Liver (tissue), 8 donors: ENCODE measurements at regions not wholly inside any gene's neighbourhood (a gene's known extent, or its start where the extent isn't known, plus 50 kb on each side); places are given as distances from the start of the nearest gene placed in this dataset.

Experiments used
- DNase-seq: peaks from one replicate; pipeline ENCODE4 v3.0.0-alpha.2; 2017; ENCODE audit warnings: low spot score
- H3K27ac ChIP-seq, 2 donors: one replicate each; pipeline ENCODE4 v1.7.0; 2013; ENCODE audit warnings: inconsistent platforms in 2 of 2, low read length in 2 of 2, control low read depth in 1 of 2, low read depth in 1 of 2, mild to moderate bottlenecking in 1 of 2
- H3K27me3 ChIP-seq, 4 donors: one replicate each; pipeline versions ENCODE4 v1.6.1 to v1.7.0; 2013; ENCODE audit warnings: low read length in 3 of 4, inconsistent platforms in 1 of 4, mild to moderate bottlenecking in 1 of 4, moderate library complexity in 1 of 4; ENCODE audit not compliant: control insufficient read depth in 4 of 4, insufficient read depth in 4 of 4
- H3K36me3 ChIP-seq, 4 donors: one replicate each; pipeline versions ENCODE4 v1.6.1 to v1.7.0; 2013; ENCODE audit warnings: low read length in 3 of 4, mild to moderate bottlenecking in 3 of 4, low read depth in 1 of 4, moderate library complexity in 1 of 4; ENCODE audit not compliant: control insufficient read depth in 4 of 4, insufficient read depth in 3 of 4
- H3K4me1 ChIP-seq, 4 donors: one replicate each; pipeline versions ENCODE4 v1.6.1 to v1.7.0; 2013; ENCODE audit warnings: low read length in 3 of 4, mild to moderate bottlenecking in 3 of 4, moderate library complexity in 1 of 4; ENCODE audit not compliant: control insufficient read depth in 4 of 4, insufficient read depth in 4 of 4
- H3K4me3 ChIP-seq, 3 donors: one replicate each; pipeline versions ENCODE4 v1.6.1 to v1.7.0; 2013; ENCODE audit warnings: low read length in 3 of 3, control low read depth in 1 of 3, low read depth in 1 of 3, mild to moderate bottlenecking in 1 of 3
- H3K9ac ChIP-seq, 2 donors: one replicate each; pipeline ENCODE4 v1.7.0; 2013; ENCODE audit warnings: low read length in 2 of 2, mild to moderate bottlenecking in 2 of 2, moderate library complexity in 2 of 2, control low read depth in 1 of 2, low read depth in 1 of 2
- H3K9me3 ChIP-seq, 4 donors: one replicate each; pipeline versions ENCODE4 v1.6.1 to v1.7.0; 2013; ENCODE audit warnings: low read length in 3 of 4; ENCODE audit not compliant: control insufficient read depth in 4 of 4
- FOXA1 ChIP-seq: IDR thresholded peaks from 2 replicates; pipeline ENCODE4 v1.6.1; 2016; ENCODE audit warnings: antibody characterized with exemption
- GABPA ChIP-seq, 2 donors: IDR thresholded peaks in 1 of 2; conservative IDR thresholded peaks in 1 of 2; 2 replicates each; pipeline ENCODE4 v1.6.1; 2016; ENCODE audit warnings: antibody characterized with exemption in 2 of 2, mild to moderate bottlenecking in 1 of 2, moderate library complexity in 1 of 2
- HNF4A ChIP-seq, 2 donors: conservative IDR thresholded peaks; 2 replicates each; pipeline ENCODE4 v1.6.1; 2016; ENCODE audit warnings: antibody characterized with exemption in 2 of 2, mild to moderate bottlenecking in 2 of 2
- HNF4G ChIP-seq: IDR thresholded peaks from 2 replicates; pipeline ENCODE4 v1.6.1; 2016; ENCODE audit warnings: antibody characterized with exemption
- JUND ChIP-seq, 2 donors: IDR thresholded peaks; 2 replicates each; pipeline ENCODE4 v1.6.1; 2016; ENCODE audit warnings: antibody characterized with exemption in 2 of 2
- NR2F2 ChIP-seq: IDR thresholded peaks from 2 replicates; pipeline ENCODE4 v1.6.1; 2016; ENCODE audit warnings: antibody characterized with exemption
- RXRA ChIP-seq, 2 donors: IDR thresholded peaks; 2 replicates each; pipeline ENCODE4 v1.6.1; 2017 to 2018; ENCODE audit warnings: antibody characterized with exemption in 2 of 2, mild to moderate bottlenecking in 1 of 2
- YY1 ChIP-seq: IDR thresholded peaks from 2 replicates; pipeline ENCODE4 v1.6.1; 2016; ENCODE audit warnings: antibody characterized with exemption, mild to moderate bottlenecking
- WGBS: extraction: QIAGEN DNeasy Blood & Tissue Kit; methylation state at CpG from one replicate; pipeline ENCODE4 v1.1.7; 2013; 5-methylcytosine and 5-hydroxymethylcytosine counted together
- TF ChIP-seq, protein P1 (sequence below): IDR thresholded peaks from 2 replicates; pipeline ENCODE4 v1.6.1; 2016; ENCODE audit warnings: antibody characterized with exemption, mild to moderate bottlenecking
- TF ChIP-seq, protein P2 (sequence below): IDR thresholded peaks from 2 replicates; pipeline ENCODE4 v1.6.1; 2016; ENCODE audit warnings: antibody characterized with exemption
- TF ChIP-seq, protein P3 (sequence below): fragments of 150-350 bp; IDR thresholded peaks from 2 replicates; pipeline ENCODE4 v1.5.1; 2017; ENCODE audit warnings: improper control_type of control experiment, low read depth, low read length; ENCODE audit not compliant: missing input control
- donor health status: healthy.
- donor health status: healthy.
- donor health status: healthy.
- donor health status: healthy.
- donor health status: healthy.

DNA sequence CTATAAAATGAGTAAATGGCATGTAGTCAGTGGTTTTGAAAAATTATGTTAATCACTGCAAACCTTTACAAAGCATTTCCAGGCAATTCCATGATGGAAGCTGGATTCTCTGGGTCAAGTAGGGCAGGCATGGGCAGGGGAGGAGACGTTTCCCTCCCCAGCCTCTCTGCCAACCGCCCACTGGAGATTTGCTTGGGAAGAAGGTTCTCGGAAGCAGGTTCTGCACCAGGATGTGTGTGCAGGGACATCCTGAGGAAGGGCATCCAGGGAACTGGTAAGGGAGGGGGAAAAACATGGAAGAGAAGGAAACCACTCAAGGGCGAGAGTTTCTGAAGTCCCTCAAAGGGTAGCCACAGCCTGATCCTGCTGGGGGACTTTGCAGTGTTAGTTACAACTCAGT is 469.1 kb downstream of the TSHZ3 start:
- H3K4me3 ChIP-seq: no peak overlapping the region
- no peaks in the 10 kb centered on the region for H3K9me3 ChIP-seq
- H3K36me3 ChIP-seq: no peaks in the 10 kb centered on the region
- peaks cover 0 to 3% (median 0%) of the 10 kb centered on the region in 4 donors for H3K27me3 ChIP-seq
- WGBS: 59% methylated on average over 4 of the region's 4 CpGs
- H3K9ac ChIP-seq: no peak overlapping the region
- H3K27ac ChIP-seq: no peak overlapping the region
- DNase-seq: no peak
- TF ChIP-seq, protein P1, sequence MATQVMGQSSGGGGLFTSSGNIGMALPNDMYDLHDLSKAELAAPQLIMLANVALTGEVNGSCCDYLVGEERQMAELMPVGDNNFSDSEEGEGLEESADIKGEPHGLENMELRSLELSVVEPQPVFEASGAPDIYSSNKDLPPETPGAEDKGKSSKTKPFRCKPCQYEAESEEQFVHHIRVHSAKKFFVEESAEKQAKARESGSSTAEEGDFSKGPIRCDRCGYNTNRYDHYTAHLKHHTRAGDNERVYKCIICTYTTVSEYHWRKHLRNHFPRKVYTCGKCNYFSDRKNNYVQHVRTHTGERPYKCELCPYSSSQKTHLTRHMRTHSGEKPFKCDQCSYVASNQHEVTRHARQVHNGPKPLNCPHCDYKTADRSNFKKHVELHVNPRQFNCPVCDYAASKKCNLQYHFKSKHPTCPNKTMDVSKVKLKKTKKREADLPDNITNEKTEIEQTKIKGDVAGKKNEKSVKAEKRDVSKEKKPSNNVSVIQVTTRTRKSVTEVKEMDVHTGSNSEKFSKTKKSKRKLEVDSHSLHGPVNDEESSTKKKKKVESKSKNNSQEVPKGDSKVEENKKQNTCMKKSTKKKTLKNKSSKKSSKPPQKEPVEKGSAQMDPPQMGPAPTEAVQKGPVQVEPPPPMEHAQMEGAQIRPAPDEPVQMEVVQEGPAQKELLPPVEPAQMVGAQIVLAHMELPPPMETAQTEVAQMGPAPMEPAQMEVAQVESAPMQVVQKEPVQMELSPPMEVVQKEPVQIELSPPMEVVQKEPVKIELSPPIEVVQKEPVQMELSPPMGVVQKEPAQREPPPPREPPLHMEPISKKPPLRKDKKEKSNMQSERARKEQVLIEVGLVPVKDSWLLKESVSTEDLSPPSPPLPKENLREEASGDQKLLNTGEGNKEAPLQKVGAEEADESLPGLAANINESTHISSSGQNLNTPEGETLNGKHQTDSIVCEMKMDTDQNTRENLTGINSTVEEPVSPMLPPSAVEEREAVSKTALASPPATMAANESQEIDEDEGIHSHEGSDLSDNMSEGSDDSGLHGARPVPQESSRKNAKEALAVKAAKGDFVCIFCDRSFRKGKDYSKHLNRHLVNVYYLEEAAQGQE: no peak
- TF ChIP-seq, protein P2, sequence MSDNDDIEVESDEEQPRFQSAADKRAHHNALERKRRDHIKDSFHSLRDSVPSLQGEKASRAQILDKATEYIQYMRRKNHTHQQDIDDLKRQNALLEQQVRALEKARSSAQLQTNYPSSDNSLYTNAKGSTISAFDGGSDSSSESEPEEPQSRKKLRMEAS: no peak
- TF ChIP-seq HNF4G (no peak), YY1 (no peak), FOXA1 (no peak), GABPA (IDR thresholded peaks at IDR 0.05 in 1 of 2, conservative IDR thresholded peaks at IDR 0.05 in 1 of 2) (no peak), NR2F2 (no peak)
- TF ChIP-seq, protein P3, sequence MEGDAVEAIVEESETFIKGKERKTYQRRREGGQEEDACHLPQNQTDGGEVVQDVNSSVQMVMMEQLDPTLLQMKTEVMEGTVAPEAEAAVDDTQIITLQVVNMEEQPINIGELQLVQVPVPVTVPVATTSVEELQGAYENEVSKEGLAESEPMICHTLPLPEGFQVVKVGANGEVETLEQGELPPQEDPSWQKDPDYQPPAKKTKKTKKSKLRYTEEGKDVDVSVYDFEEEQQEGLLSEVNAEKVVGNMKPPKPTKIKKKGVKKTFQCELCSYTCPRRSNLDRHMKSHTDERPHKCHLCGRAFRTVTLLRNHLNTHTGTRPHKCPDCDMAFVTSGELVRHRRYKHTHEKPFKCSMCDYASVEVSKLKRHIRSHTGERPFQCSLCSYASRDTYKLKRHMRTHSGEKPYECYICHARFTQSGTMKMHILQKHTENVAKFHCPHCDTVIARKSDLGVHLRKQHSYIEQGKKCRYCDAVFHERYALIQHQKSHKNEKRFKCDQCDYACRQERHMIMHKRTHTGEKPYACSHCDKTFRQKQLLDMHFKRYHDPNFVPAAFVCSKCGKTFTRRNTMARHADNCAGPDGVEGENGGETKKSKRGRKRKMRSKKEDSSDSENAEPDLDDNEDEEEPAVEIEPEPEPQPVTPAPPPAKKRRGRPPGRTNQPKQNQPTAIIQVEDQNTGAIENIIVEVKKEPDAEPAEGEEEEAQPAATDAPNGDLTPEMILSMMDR: no peak
- H3K4me1 ChIP-seq: no peaks in the 10 kb centered on the region

DNA sequence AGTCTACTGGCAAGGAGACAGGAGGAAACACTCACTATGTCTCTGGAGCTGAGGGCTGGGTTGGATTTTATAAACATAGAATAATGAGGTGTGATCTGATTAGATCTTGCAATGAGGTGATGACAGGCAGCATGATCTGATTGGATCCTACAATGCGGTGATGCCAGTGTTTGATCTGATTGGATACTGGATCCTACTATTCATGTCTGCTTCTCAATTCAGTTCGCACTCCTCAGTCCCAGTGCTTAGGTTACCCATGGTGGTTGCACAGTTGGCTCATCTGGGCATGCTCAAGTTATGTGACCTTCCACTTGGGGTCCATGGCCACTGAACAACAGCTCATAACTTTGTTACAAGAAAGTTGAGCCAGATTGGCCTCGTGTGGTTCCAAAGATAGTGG is 469.5 kb downstream of the TSHZ3 start:
- H3K9ac ChIP-seq: no peak overlapping the region
- no peak overlapping the region for H3K4me3 ChIP-seq
- 75% methylated on average over 3 of the region's 3 CpGs for WGBS
- H3K9me3 ChIP-seq: no peaks in the 10 kb centered on the region
- H3K36me3 ChIP-seq: no peaks in the 10 kb centered on the region
- no peaks in the 10 kb centered on the region for H3K4me1 ChIP-seq
- H3K27me3 ChIP-seq: peaks cover 0 to 3% (median 0%) of the 10 kb centered on the region in 4 donors
- no peak overlapping the region for H3K27ac ChIP-seq
- DNase-seq: no peak
- TF ChIP-seq, protein P3: no peak
- no peak for TF ChIP-seq FOXA1
- no peak for TF ChIP-seq HNF4A (conservative IDR thresholded peaks at IDR 0.05)

DNA sequence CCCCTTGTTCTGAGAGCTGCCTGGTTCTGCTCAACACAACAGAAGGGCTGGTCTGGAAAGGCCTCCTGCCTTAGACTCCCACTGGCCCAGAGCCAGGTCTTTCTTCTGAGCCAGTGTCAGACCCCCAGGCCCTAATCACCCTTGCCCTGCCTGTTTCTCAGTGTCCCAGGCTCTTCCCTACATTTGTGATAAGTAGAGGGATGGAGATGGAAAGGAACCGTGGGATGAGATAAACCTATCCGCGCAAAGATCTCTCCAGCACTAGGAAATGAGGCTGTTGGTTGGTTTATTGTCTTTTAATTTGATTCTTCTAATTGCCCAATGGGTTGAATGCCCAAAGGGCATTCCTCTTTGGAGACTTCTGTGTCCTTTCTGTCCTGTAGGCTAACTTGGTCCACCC is 470.0 kb downstream of the TSHZ3 start:
- no peaks in the 10 kb centered on the region for H3K36me3 ChIP-seq
- H3K27ac ChIP-seq: no peak overlapping the region
- WGBS: 87% methylated on average over 3 of the region's 3 CpGs
- no peak overlapping the region for H3K4me3 ChIP-seq
- H3K27me3 ChIP-seq: peaks cover 0 to 3% (median 0%) of the 10 kb centered on the region in 4 donors
- no peaks in the 10 kb centered on the region for H3K4me1 ChIP-seq
- no peak for DNase-seq
- H3K9me3 ChIP-seq: no peaks in the 10 kb centered on the region
- no peak overlapping the region for H3K9ac ChIP-seq
- no peak for TF ChIP-seq YY1
- TF ChIP-seq JUND (IDR thresholded peaks at IDR 0.05): no peak
- TF ChIP-seq RXRA (IDR thresholded peaks at IDR 0.05): no peak
- TF ChIP-seq GABPA (IDR thresholded peaks at IDR 0.05 in 1 of 2, conservative IDR thresholded peaks at IDR 0.05 in 1 of 2): no peak
- no peak for TF ChIP-seq HNF4G
- TF ChIP-seq, protein P1: no peak
- TF ChIP-seq, protein P2: no peak
- TF ChIP-seq, protein P3: no peak
